ENCODE measurements at regions not wholly inside any gene's neighbourhood (a gene's known extent, or its start where the extent isn't known, plus 50 kb on each side); places are given as distances from the start of the nearest gene placed in this dataset.

DNA sequence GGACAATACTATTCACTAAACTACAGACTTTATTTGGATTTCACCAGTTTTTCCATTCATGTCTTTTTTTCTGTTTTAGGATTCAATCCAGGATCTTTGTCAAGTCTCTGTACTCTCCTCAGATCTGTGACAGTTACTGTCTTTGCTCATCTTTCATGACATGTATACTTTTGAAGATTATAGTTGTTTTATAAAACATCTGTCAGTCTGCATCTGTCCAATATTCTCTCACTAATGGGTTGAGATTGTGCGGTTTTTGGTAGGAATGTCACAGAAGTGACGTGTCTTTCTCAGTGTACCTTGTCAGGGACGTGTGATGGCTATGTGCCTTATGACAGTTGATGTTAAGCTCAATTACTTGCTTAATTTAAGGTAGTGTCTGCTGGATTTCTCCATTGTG, 124.9 kb upstream of the TPK1 start:
- DNase-seq = no peak
- ATAC-seq = no peak
- intact Hi-C loops (cut with DNase I) = no loop called here

DNA sequence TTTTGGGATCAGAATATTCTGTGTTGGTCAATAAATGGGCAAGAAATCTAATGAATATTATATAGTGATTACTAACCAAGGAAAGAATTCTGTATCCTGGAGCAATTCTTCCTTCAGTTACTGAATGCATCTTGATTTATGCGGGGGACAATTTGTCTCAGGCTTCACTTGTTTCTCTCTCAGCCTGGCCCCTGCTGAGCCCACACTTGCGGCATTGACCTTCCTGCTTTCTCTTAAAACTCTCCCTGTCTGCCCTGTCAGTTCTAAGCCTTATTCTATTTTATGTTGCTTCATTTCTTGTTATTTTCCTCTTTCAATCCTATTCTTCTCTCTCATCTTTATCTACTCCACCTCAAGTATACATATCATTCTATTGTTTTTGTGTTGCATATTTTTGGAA, 122.1 kb upstream of the TPK1 start:
- ATAC-seq (no peak), DNase-seq (no peak)
- intact Hi-C loops (cut with DNase I) = no loop called here

DNA sequence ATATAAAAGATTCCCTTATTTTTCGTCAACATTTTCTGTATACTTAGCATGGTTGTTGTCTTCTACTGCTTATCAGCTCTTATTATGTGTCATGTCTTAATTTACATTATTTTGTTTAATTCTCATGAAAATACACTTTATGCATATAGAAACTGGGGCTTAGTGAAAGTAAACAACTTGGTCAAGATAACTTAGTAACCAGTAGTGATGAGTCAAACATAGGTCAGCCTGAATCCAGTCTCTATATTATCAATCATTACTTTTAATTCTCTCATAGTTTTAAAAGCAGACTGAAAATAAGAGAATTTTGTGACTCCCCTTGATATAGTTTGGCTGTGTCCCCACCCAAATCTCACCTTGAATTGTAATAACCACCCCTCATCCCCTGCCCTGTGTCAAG, 119.6 kb upstream of the TPK1 start:
- ATAC-seq = no peak
- intact Hi-C loops (cut with DNase I) = no loop called here
- no peak for DNase-seq

DNA sequence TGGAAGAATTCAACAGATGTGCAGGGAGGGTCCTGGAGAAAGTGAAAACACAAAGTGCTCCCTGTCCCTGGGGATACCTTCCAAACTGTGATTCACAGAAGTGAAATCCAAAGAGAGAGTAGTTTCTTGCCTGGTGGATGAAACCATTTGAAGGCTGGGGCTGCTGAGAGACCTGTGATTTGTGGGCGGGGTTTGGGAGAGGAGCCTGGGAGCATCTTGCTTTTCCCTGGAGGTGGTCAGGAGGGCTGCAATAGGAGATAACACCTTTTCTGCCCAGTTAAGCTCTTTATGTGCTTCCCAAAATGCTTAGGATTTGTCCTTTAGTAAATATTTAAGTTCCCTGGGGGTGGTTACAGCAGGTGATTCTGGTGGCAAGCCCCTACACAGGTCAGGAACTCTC, 105.3 kb upstream of the TPK1 start:
- ATAC-seq = no peak
- DNase-seq = no peak
- intact Hi-C loops (cut with DNase I) = no loop called here

DNA sequence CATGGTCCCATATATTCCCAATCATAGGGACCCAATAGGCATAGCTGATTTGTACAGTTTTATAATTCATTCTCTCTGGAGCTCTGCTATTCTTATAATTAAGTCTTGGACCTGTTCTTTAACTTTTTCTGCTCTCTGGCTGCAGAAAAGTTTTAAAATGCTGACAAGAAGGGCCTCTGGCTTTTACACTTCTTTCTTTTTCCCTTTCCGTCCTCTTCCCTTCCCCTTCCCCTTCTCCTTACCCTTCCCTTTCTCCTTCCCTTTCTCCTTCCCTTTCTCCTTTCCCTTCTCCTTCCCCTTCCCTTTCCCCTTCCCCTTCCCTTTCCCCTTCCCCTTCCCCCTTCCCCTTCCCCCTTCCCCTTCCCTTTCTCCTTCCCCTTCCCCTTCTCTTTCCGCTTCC, 101.3 kb upstream of the TPK1 start:
- DNase-seq (no peak), ATAC-seq (no peak)
- intact Hi-C loops (cut with DNase I) = no loop called here

DNA sequence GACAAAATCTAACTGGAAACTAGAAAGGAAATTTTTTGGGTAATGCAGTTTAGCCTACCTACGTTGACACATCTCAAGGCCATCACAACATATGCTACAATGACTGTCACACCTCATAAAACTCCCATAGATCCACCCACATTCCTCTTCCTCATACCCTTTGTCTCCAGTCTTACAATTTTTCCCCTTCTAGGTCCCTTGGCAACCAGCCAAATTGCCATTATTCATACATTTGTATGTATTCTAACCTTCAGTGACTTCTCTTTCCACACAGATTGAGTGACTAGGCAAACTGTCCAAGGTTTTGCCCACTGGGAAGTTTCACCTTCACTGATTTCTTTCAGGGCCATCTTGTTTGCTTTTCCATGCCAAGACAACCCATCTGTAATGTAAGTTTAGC, 100.5 kb upstream of the TPK1 start:
- DNase-seq (no peak), ATAC-seq (no peak)
- intact Hi-C loops (cut with DNase I) = no loop called here

DNA sequence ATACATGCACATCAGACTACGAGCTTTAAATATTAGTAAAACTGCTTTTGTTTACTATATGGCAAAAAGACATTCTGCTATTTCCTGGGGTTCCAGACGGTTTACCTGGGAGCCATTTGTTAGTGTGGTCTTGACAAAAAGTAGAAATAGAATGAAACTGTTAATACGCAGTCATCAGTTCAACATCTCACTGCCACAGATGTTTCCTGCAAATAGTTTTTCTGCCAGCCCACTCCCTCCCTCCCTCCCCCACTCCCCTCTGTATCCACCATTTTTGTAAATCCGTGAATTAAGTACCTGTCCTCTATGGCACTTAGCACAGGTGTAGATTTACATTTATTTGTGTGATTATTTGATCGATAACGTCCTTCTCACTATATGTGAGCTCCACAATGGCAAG, 74.6 kb upstream of the TPK1 start:
- no peak for DNase-seq
- no peak for ATAC-seq
- intact Hi-C loops (cut with DNase I) = no loop called here

DNA sequence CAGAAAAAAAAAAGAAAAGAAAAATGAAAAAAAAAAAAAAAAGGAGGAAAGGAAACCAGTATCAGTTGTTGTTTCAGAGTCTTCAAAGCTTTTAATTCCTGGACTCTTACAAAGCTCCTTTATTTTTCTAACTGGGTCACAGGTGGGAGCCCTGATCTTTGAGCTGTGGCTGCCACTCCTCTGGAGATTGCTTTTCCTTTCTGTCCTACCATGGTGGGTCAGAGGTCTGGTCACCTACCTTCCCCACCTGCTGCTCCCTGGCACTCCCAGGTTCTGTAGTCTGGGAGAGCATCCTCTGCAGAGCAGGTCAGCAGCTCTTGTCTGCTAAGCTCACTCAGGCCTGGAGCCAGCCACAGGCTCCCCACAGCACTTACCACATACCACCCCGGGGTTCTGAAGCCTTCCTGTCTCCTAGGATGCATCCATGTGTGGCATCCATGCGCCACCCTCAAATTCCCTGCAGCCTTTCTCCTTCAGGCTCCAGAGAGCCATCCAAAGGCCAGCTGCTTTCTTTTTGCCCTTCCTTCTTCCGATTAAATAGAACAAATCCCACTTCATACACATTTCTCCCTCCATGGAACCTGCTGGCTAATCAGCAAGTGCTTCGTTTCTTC, 73.2 kb upstream of the TPK1 start:
- ATAC-seq (no peak), DNase-seq (no peak)
- intact Hi-C loops (cut with DNase I) = no loop called here

DNA sequence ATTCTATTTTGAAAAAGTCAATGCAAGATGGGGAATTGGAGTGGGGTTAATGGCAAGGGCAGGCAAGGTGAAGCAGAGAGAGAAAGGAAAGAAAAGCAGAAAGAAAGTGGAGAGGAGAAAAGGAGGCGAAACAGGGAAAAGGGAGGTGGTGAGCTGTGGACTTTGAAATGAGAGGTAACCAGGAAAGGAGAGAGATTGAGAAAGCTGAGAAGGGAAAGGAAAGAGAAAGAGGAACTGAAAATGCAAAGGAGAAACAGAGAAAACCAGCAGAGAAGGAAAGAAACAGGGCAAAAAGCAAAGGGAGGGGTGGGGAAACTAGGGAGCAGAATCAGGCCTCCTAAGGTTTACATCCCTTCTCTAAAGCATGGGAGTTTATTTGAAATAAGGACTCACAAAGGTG, 72.5 kb upstream of the TPK1 start:
- ATAC-seq (no peak), DNase-seq (no peak)
- intact Hi-C loops (cut with DNase I) = no loop called here

DNA sequence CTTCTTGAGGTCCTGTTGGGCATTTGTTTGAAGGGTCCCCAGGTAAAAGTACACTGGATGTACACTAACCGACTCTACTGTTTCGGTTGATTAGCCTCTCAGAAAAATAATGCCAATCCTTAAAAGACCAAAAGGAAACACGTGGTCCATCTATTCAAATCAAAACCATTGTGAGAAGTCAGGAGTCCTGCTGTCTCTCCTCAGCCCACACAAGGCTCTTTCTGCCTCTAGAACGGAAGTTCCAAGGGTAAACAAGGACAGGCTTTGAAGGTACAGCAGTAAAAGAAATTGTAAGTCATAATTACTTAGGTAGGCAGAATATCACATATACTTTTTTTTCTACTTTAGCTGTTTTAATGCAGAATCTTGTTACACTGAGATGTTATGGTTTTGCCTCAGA, 71.7 kb upstream of the TPK1 start:
- DNase-seq = no peak
- intact Hi-C loops (cut with DNase I) = no loop called here
- ATAC-seq = no peak

DNA sequence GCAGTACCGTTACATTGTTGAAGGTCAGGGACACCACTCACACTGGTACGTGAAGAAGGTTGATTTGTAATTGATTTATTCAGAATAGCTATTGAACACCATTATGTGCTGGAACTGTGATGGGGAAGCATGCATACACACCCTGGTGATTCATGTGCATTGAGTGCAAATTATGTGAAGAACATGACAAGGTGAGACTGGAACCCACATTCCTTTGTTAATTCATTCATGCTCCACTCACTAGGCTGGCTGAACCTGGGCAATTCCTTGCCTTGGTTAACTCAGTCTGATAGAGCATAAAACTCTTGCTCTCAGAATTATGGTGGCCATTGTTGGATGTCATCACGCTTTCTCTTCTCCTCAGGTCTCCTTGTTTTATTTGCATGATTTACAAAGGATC, 67.3 kb upstream of the TPK1 start:
- DNase-seq (no peak), ATAC-seq (no peak)
- intact Hi-C loops (cut with DNase I) = no loop called here

DNA sequence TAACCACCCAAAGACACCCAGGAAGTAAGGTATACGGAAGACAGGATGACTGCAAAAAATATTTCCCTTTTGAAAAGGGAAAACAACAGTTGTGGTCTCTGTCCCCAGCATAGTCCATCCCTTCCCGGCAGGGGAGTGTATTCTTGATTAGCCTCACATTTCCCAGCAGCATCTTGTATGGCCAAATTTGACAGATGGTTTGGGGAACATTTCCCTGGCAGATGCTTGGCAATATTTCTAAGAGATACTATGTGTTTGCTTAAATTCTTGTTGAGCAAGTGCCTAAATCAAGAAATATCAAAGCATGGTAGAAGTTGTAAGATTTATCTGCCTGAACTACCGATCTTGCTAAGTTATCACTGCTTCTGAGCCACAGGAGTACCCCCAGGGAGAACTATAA, 56.9 kb upstream of the TPK1 start:
- no peak for DNase-seq
- no peak for ATAC-seq
- intact Hi-C loops (cut with DNase I) = no loop called here

Measured in left cardiac atrium (tissue), 4 donors.